SKM-1 (cell line): ENCODE measurements at regions not wholly inside any gene's neighbourhood (a gene's known extent, or its start where the extent isn't known, plus 50 kb on each side); places are given as distances from the start of the nearest gene placed in this dataset.
"Not testable (repeated sequence)": the region's sequence is repeated elsewhere in the genome, so short reads cannot be mapped to it uniquely, and the experiment has no call there.

ENCODE experiments used
- DNase-seq: peaks from one replicate; lab custom pipeline; 2025; ENCODE audit not compliant: unreplicated experiment; lab: John Stamatoyannopoulos, UW

GRCh38 chr13:111491659-111492058, 171.2 kb downstream of the TEX29 start:
- no peak for DNase-seq

DNA sequence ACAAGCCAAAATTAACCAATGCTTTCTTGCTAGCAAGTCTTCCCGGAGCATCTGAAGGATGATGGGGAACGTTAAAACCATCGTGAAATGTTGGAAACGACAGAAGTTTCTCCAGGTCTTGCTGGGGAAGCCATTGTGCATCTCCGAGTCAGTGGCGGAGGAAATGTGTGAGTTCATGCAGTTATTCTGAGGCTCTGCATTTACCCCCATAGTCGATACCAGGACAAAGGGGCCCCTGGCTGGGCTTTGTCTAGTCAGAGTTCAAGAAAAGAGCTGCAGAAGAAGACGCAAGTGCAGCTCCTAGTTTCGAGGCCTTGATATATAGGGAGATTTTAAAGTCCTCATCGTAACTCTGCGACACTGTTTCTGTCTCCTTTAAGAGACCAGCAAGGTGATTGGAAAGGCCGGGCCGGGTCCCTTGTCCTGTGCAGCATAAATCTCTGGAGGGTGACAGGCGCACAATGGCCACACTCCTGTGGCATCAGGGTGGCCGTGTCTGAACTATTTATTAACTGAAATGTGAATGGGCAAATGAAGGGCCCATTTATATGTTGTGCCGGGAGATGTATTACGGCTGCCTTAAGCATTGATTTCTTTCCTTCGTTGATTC, 172.0 kb downstream of the TEX29 start:
- DNase-seq, result no peak

GRCh38 chr13:111492958-111493357, 172.5 kb downstream of the TEX29 start:
- DNase-seq, result no peak

DNA sequence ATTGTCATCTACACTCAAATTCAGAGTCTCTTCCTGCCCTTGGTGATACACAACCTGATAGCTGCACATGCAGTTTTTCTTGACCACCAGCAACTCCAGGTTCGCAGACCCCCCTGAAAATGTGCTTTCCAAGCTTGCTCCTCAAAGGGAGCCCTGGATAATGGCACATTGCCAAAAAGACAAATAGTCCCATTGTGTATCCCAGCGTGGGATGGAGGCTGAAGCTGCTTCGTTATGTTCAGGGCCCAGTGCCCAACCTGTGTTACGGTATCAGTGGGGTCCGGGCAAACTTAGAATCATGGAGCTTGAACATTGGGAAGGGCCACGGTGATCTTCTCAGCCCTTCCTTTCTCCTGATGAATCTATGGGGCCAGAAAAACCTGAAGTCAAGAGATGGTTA, 173.0 kb downstream of the TEX29 start:
- DNase-seq, result no peak

DNA sequence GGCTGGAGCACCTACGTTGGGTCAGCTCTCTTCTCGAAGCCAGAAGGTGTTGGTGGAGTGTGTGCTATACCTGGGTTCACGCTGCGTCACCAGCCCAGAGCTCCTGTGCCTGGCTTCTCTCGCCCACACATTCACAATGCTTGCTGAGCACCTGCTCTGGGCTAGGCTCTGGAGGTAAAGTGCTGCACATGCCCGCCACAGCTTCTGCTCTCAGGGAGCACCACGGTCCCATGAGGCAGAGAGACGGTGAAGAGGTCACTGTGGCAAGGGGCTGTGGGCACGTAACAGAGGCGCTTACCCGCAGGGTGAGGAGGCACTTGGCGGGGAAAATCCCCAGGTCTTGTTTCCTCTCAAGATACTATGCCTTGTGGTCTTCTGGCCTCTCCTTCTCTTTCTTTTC, 174.2 kb downstream of the TEX29 start:
- DNase-seq, result no peak

- DNase-seq, result not testable (repeated sequence)
These were observed 181.4 kb downstream of the TEX29 start for GRCh38 chr13:111501596-111502535.

GRCh38 chr13:111502957-111503356, 182.5 kb downstream of the TEX29 start:
- no peak for DNase-seq

- DNase-seq, result no peak
These were observed 182.9 kb downstream of the TEX29 start for GRCh38 chr13:111503376-111503775.

GRCh38 chr13:111503905-111504695, 183.7 kb downstream of the TEX29 start:
- no peak for DNase-seq

- DNase-seq, result no peak
These were observed 184.8 kb downstream of the TEX29 start for GRCh38 chr13:111505175-111505777.

GRCh38 chr13:111506125-111506524, 185.7 kb downstream of the TEX29 start:
- no peak for DNase-seq

DNA sequence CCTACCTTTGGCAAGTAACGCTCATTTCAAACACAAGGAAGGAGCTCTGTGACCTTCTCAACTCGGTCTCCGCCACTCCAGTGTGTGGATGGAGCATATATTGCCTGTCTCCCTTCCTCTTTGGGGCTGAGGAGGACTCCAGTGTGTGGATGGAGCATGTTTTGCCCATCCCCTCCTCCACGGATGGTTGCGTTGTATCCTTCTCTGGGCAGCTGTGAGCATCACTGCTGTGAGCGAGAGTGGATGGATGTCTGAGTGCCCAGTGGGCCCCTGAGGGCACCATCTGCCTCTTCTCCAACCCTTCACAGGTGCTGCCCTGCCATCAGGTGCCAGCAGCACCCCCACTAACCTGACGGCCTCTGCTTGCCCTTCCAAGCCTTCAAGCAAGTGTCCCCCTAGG, 186.2 kb downstream of the TEX29 start:
- DNase-seq, result no peak

DNA sequence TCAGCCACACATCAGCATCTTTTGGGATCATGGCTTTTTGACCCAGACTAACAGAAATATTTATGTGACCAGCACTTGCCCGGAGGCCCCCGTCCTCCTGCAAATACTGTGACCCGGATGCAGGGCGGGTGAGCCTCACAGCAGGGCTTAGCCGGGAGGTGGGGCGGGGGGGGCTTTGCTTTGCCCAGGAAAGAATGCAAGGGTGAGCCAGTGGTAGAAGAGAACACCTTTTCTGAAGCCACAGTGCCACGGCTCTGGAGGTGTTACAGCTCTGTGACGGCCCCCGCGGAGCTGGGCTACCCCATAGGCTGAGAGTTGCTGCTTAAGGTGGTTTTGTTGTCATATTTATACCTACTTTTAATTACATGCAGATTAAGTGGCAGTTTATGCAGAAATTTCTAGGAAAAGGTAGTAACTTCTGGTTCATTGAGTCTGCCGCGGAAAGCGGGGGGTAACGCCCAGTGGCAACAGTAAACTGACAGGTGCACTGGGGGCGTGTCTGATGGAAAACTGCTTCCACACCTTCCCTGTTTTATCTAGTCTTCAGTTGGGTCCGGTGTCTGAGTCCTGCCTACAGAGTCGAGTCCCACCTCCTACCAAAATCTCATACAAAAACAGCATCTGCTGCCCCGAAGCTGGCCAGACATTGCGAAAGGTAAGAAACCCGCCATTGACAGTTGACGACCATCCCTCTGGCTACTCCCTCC, 187.9 kb downstream of the TEX29 start:
- DNase-seq, result no peak

GRCh38 chr13:111508902-111509509, 188.6 kb downstream of the TEX29 start:
- DNase-seq, result no peak

- no peak for DNase-seq
These were observed 190.2 kb downstream of the TEX29 start for GRCh38 chr13:111510502-111511218.

DNA sequence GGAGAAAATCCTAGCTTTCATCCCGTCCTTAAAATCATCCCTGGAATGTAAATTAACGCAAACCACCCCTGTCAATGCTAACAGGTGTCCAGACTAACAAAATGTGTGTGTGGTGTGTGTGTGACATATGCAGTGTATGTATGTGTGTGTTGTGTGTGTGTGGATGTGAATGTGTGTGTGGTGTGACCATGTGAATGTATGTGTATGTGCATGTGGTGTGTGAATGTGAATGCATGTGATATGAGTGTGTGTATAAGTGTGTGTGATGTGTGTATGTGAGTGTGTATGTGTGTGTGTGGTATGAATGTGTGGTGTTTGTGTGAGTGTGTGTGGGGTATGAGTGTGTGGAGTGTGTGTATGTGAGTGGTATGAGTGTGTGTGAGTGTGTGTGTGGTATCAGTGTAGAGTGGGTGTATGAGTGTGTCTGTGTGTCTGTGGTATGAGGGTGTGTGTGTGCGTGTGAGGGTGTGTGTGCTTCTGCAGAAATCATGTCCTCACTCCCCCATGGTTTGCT, 190.8 kb downstream of the TEX29 start:
- DNase-seq, result no peak

DNA sequence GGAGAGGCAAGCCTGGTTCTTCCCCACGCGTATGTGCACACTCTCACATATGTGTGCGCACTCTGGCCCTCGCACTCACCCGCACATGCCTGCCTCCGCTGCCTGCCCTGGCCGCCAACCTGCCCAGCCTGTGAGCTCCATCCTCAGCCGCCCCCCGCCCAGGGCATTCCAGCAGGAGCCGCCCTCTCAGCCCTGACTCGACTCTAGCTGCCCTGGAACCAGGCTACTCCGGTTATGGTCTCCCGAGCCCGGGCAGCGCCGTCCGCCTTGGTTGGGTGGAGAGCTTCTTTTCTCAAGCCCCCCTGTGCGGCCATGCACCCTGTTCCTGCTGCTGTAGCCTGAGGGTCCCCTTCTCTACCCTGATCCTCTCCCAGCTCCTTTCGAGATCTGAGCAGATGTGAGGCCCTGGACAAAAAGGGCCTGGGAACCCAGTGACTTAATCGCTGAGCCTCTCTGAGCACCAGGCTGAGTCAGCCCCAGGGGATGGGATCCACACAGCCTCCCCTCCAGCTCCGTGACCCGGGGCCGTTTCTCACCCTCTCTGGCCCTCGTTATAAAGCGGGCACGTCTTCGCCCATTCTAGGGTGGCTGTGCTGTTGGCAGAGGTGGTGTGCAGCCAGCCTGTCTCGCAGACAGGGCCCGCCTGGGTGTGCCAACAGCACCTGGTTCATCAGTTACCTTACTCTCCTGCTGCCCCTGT, 191.5 kb downstream of the TEX29 start:
- no peak for DNase-seq

DNA sequence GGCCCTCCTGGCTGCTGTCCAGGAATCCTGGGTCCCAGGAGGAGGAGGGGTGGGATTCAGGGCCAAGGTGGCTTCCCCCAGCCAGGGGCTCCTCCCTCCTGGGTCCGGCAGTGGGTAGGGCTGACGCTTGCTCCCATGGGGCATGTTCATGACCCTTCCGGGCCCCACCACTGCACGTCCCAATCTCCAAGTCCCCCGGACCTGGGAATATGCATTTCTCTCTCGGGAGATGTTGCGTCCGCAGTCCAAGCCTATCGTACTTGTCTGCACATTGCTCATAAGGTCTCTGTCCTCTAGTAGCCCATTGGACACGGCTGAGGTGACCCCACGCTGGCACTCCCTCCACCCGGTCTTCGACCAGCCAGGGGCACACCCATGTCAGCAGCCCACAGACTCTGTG, 192.3 kb downstream of the TEX29 start:
- DNase-seq, result no peak
